Glutamatergic neuron (in vitro differentiated cells): ENCODE measurements at regions not wholly inside any gene's neighbourhood (a gene's known extent, or its start where the extent isn't known, plus 50 kb on each side); places are given as distances from the start of the nearest gene placed in this dataset.
"Not testable (repeated sequence)": the region's sequence is repeated elsewhere in the genome, so short reads cannot be mapped to it uniquely, and the experiment has no call there.

ENCODE experiments used
- DNase-seq: peaks from one replicate; pipeline ENCODE4 v3.0.0; 2022
- H3K27ac Mint-ChIP-seq: one replicate; pipeline ENCODE4 v1.8.0; 2020; ENCODE audit warnings: mild to moderate bottlenecking, mixed read lengths, inconsistent platforms; ENCODE audit not compliant: unreplicated experiment
- H3K27me3 Mint-ChIP-seq: one replicate; pipeline ENCODE4 v1.8.0; 2020; ENCODE audit warnings: mild to moderate bottlenecking, moderate library complexity, mixed read lengths, inconsistent platforms; ENCODE audit not compliant: unreplicated experiment
- H3K36me3 Mint-ChIP-seq: one replicate; pipeline ENCODE4 v1.8.0; 2020; ENCODE audit warnings: mild to moderate bottlenecking, mixed read lengths, inconsistent platforms; ENCODE audit not compliant: unreplicated experiment
- H3K4me1 Mint-ChIP-seq: one replicate; pipeline ENCODE4 v1.8.0; 2020; ENCODE audit warnings: mild to moderate bottlenecking, low read depth, mixed read lengths, inconsistent platforms; ENCODE audit not compliant: unreplicated experiment
- H3K4me3 Mint-ChIP-seq: one replicate; pipeline ENCODE4 v1.8.0; 2020; ENCODE audit warnings: mild to moderate bottlenecking, mixed read lengths, inconsistent platforms; ENCODE audit not compliant: unreplicated experiment
- H3K9me3 Mint-ChIP-seq: one replicate; pipeline ENCODE4 v1.8.0; 2020; ENCODE audit warnings: mild to moderate bottlenecking, moderate library complexity, mixed read lengths, inconsistent platforms; ENCODE audit not compliant: unreplicated experiment
- CTCF ChIP-seq: fragments of 200-600 bp; sonication (generic); IDR thresholded peaks from one replicate; pipeline ENCODE4 v1.5.0; 2021; ENCODE audit not compliant: partially characterized antibody, unreplicated experiment

- H3K27ac Mint-ChIP-seq = no peak overlapping the region
- peaks cover 5% of the 10 kb centered on the region for H3K36me3 Mint-ChIP-seq
- peak; percentile 23 for TF ChIP-seq CTCF
- no peak for DNase-seq
- H3K9me3 Mint-ChIP-seq = no peaks in the 10 kb centered on the region
- no peak overlapping the region for H3K4me3 Mint-ChIP-seq
- peaks cover 2% of the 10 kb centered on the region for H3K27me3 Mint-ChIP-seq
- peaks cover 6% of the 10 kb centered on the region for H3K4me1 Mint-ChIP-seq
These were observed 264.0 kb upstream of the SMIM21 start for GRCh38 chr18:75691483-75691882.

GRCh38 chr18:75690283-75690682 is 262.8 kb upstream of the SMIM21 start:
- H3K9me3 Mint-ChIP-seq, H3K4me3 Mint-ChIP-seq: not testable (repeated sequence)

GRCh38 chr18:75687626-75688025 is 260.1 kb upstream of the SMIM21 start:
- no peak for TF ChIP-seq CTCF
- no peak overlapping the region for H3K4me3 Mint-ChIP-seq
- H3K9me3 Mint-ChIP-seq = no peaks in the 10 kb centered on the region
- no peaks in the 10 kb centered on the region for H3K27me3 Mint-ChIP-seq
- H3K4me1 Mint-ChIP-seq = no peaks in the 10 kb centered on the region
- H3K27ac Mint-ChIP-seq = no peak overlapping the region
- no peak for DNase-seq
- H3K36me3 Mint-ChIP-seq = no peaks in the 10 kb centered on the region

More at GRCh38 chr18:75690283-75690682, 262.8 kb upstream of the SMIM21 start:
- not testable (repeated sequence) for H3K27me3 Mint-ChIP-seq, H3K27ac Mint-ChIP-seq, H3K4me1 Mint-ChIP-seq, DNase-seq, H3K36me3 Mint-ChIP-seq

- H3K9me3 Mint-ChIP-seq = no peaks in the 10 kb centered on the region
- no peak overlapping the region for H3K4me3 Mint-ChIP-seq
- H3K27me3 Mint-ChIP-seq = no peaks in the 10 kb centered on the region
- no peaks in the 10 kb centered on the region for H3K36me3 Mint-ChIP-seq
- no peak for DNase-seq
- H3K4me1 Mint-ChIP-seq = peaks cover 2% of the 10 kb centered on the region
- no peak for TF ChIP-seq CTCF
- no peak overlapping the region for H3K27ac Mint-ChIP-seq
These were observed 255.9 kb upstream of the SMIM21 start for GRCh38 chr18:75683426-75683825.

- no peak for DNase-seq
- no peaks in the 10 kb centered on the region for H3K36me3 Mint-ChIP-seq
- H3K4me1 Mint-ChIP-seq = peaks cover 2% of the 10 kb centered on the region
- no peak overlapping the region for H3K4me3 Mint-ChIP-seq
- no peak overlapping the region for H3K27ac Mint-ChIP-seq
- H3K27me3 Mint-ChIP-seq = no peaks in the 10 kb centered on the region
- no peak for TF ChIP-seq CTCF
- H3K9me3 Mint-ChIP-seq = no peaks in the 10 kb centered on the region
These were observed 254.1 kb upstream of the SMIM21 start for GRCh38 chr18:75681538-75682115.

- Mint-ChIP-seq H3K27me3 (no peaks in the 10 kb centered on the region), H3K9me3 (no peaks in the 10 kb centered on the region), H3K4me1 (peaks cover 2% of the 10 kb centered on the region), H3K36me3 (no peaks in the 10 kb centered on the region), H3K4me3 (peak overlapping the region; percentile 18), H3K27ac (no peak overlapping the region)
- TF ChIP-seq CTCF = no peak
- DNase-seq = no peak
These were observed 251.8 kb upstream of the SMIM21 start for GRCh38 chr18:75679331-75679730.
